Keratinocyte (primary cell): ENCODE measurements at regions not wholly inside any gene's neighbourhood (a gene's known extent, or its start where the extent isn't known, plus 50 kb on each side); places are given as distances from the start of the nearest gene placed in this dataset.

Experiments
- DNase-seq: peaks from one replicate; pipeline ENCODE4 v3.0.0-alpha.2; 2011; ENCODE audit warnings: low read depth, missing footprints, low spot score
- FAIRE-seq: peaks from 2 replicates; lab custom pipeline; 2011; peaks lifted over from hg19 to GRCh38; lab: Jason Lieb, UNC
- H2AFZ ChIP-seq: 2 replicates; pipeline ENCODE4 v1.6.0; 2012; ENCODE audit warnings: low read length, control low read depth, inconsistent platforms; ENCODE audit not compliant: control insufficient read depth
- H3K27ac ChIP-seq: 2 replicates; pipeline ENCODE4 v1.5.1; 2011; ENCODE audit warnings: low read length; ENCODE audit not compliant: control insufficient read depth, insufficient read depth
- H3K27me3 ChIP-seq: 3 replicates; pipeline ENCODE4 v1.6.0; 2011; ENCODE audit warnings: low read length; ENCODE audit not compliant: control insufficient read depth, insufficient read depth; ENCODE audit errors: extremely low read depth
- H3K36me3 ChIP-seq, 2 experiments: 2 replicates in 1 of 2; 3 replicates in 1 of 2; pipeline ENCODE4 v1.5.1; 2011; ENCODE audit warnings: low read length in 2 of 2, mild to moderate bottlenecking in 1 of 2; ENCODE audit not compliant: control insufficient read depth in 2 of 2, insufficient read depth in 2 of 2; ENCODE audit errors: extremely low read depth in 1 of 2
- H3K4me1 ChIP-seq: 3 replicates; pipeline ENCODE4 v1.5.1; 2011; ENCODE audit warnings: low read length; ENCODE audit not compliant: control insufficient read depth, insufficient read depth; ENCODE audit errors: extremely low read depth
- H3K4me2 ChIP-seq: 3 replicates; pipeline ENCODE4 v1.6.0; 2011; ENCODE audit warnings: low read depth, low read length; ENCODE audit not compliant: control insufficient read depth, insufficient read depth; ENCODE audit errors: extremely low read depth
- H3K4me3 ChIP-seq, 3 experiments: fragments of 200-600 bp in 1 of 3; sonication (generic) in 1 of 3; 2 replicates in 2 of 3; 3 replicates in 1 of 3; pipeline ENCODE4 v1.5.1; 2011 to 2016; ENCODE audit warnings: low read length in 3 of 3, mild to moderate bottlenecking in 3 of 3, control low read depth in 2 of 3, inconsistent platforms in 1 of 3, low read depth in 1 of 3, mixed read lengths in 1 of 3, mixed run types in 1 of 3, moderate library complexity in 1 of 3; ENCODE audit not compliant: control insufficient read depth in 2 of 3, insufficient read depth in 2 of 3; ENCODE audit errors: extremely low read depth in 1 of 3
- H3K79me2 ChIP-seq: 2 replicates; pipeline ENCODE4 v1.6.0; 2012; ENCODE audit warnings: low read length; ENCODE audit not compliant: control insufficient read depth, insufficient read depth
- H3K9ac ChIP-seq: 3 replicates; pipeline ENCODE4 v1.6.0; 2011; ENCODE audit warnings: low read length; ENCODE audit not compliant: control insufficient read depth, insufficient read depth; ENCODE audit errors: extremely low read depth
- H3K9me1 ChIP-seq: 3 replicates; pipeline ENCODE4 v1.6.0; 2011; ENCODE audit warnings: low read length; ENCODE audit not compliant: control insufficient read depth, insufficient read depth; ENCODE audit errors: extremely low read depth
- H3K9me3 ChIP-seq: 2 replicates; pipeline ENCODE4 v1.5.1; 2012; ENCODE audit warnings: low read depth, low read length; ENCODE audit not compliant: control insufficient read depth
- H4K20me1 ChIP-seq: 3 replicates; pipeline ENCODE4 v1.6.0; 2011; ENCODE audit warnings: low read length; ENCODE audit not compliant: control insufficient read depth, insufficient read depth; ENCODE audit errors: extremely low read depth
- EZH2 ChIP-seq: IDR thresholded peaks from one replicate; pipeline ENCODE4 v1.6.1; 2012; ENCODE audit warnings: inconsistent platforms, mild to moderate bottlenecking, low read length, moderate library complexity
- dilution Hi-C: fragments of 300-500 bp; cut with MboI; formaldehyde crosslinking; loops from one replicate; pipeline ENCODE4 v1.7.0; 2020; ENCODE audit warnings: low sequenced_read_pairs; ENCODE audit not compliant: extremely low pct_ligation_motif_present
- TF ChIP-seq, protein P1 (sequence below), 3 experiments: IDR thresholded peaks in 1 of 3; conservative IDR thresholded peaks in 1 of 3; optimal IDR thresholded peaks in 1 of 3; 2 replicates in 2 of 3; 3 replicates in 1 of 3; pipeline versions ENCODE3 to v1.5.1; 2011; ENCODE audit warnings: low read length in 3 of 3, mild to moderate bottlenecking in 3 of 3, moderate library complexity in 2 of 3, control low read depth in 1 of 3, inconsistent platforms in 1 of 3; ENCODE audit not compliant: insufficient read depth in 2 of 3; ENCODE audit errors: extremely low read depth in 1 of 3

DNA sequence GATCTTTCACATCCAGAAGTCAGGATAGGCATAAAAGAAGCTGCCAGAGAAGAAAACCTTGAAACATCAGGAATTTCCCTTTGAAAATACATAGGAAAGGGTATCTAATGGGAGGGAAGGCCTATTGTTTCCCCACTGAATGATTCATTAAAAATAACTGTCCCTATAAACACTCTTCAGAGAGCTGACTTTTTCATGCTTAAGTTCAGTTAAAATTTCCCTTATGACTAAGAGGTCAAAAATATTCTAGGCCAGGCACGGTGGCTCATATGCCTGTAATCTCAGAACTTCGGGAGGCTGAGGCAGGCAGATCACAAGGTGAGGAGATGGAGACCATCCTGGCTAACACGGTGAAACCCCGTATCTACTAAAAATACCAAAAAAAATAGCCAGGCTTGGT is 499.5 kb downstream of the ENC1 start:
- H3K27me3 ChIP-seq: no peaks in the 10 kb centered on the region
- H3K27ac ChIP-seq: no peak overlapping the region
- no peaks in the 10 kb centered on the region for H4K20me1 ChIP-seq
- no peak overlapping the region for H2AFZ ChIP-seq
- H3K79me2 ChIP-seq: no peaks in the 10 kb centered on the region
- FAIRE-seq (no peak), DNase-seq (no peak)
- no peak overlapping the region for H3K4me3 ChIP-seq
- H3K4me1 ChIP-seq: peaks cover 8% of the 10 kb centered on the region
- no peak overlapping the region for H3K9ac ChIP-seq
- no peaks in the 10 kb centered on the region for H3K36me3 ChIP-seq
- no peak overlapping the region for H3K4me2 ChIP-seq
- dilution Hi-C loops: no loop called here
- no peaks in the 10 kb centered on the region for H3K9me1 ChIP-seq
- H3K9me3 ChIP-seq: no peaks in the 10 kb centered on the region
- TF ChIP-seq EZH2: no peak
- TF ChIP-seq, protein P1, sequence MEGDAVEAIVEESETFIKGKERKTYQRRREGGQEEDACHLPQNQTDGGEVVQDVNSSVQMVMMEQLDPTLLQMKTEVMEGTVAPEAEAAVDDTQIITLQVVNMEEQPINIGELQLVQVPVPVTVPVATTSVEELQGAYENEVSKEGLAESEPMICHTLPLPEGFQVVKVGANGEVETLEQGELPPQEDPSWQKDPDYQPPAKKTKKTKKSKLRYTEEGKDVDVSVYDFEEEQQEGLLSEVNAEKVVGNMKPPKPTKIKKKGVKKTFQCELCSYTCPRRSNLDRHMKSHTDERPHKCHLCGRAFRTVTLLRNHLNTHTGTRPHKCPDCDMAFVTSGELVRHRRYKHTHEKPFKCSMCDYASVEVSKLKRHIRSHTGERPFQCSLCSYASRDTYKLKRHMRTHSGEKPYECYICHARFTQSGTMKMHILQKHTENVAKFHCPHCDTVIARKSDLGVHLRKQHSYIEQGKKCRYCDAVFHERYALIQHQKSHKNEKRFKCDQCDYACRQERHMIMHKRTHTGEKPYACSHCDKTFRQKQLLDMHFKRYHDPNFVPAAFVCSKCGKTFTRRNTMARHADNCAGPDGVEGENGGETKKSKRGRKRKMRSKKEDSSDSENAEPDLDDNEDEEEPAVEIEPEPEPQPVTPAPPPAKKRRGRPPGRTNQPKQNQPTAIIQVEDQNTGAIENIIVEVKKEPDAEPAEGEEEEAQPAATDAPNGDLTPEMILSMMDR (optimal IDR thresholded peaks at IDR 0.05 in 1 of 3, IDR thresholded peaks at IDR 0.05 in 1 of 3, conservative IDR thresholded peaks at IDR 0.05 in 1 of 3; ENCODE audit: extremely low read depth in 1 of 3, insufficient read depth in 2 of 3, low read length in 3 of 3): no peak

DNA sequence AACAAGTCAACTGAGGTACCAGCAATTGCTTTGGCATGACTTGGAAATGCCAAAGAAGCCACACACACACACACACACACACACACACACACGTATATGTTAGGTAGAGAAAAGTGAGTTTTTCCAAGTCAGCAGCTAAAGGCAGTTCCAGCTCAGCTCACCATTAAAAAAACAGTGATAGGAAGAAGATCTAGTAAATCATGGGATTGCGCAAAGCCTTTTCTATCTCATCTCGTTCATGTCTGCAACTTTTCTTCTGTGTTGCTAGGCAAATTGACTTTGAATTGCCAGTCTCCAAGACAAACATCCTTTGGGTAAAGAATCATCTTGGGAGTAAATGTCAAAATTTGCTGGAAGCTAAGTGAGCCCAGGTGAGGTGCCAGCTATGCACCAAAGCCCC is 500.1 kb downstream of the ENC1 start:
- TF ChIP-seq EZH2: no peak
- TF ChIP-seq, protein P1 (optimal IDR thresholded peaks at IDR 0.05 in 1 of 3, IDR thresholded peaks at IDR 0.05 in 1 of 3, conservative IDR thresholded peaks at IDR 0.05 in 1 of 3; ENCODE audit: extremely low read depth in 1 of 3, insufficient read depth in 2 of 3, low read length in 3 of 3): no peak
- Histone ChIP-seq H3K4me3 (no peak overlapping the region), H3K9ac (no peak overlapping the region), H3K9me1 (no peaks in the 10 kb centered on the region), H3K36me3 (no peaks in the 10 kb centered on the region), H3K4me1 (peaks cover 8% of the 10 kb centered on the region), H3K27me3 (no peaks in the 10 kb centered on the region), H3K9me3 (no peaks in the 10 kb centered on the region), H4K20me1 (no peaks in the 10 kb centered on the region), H3K79me2 (no peaks in the 10 kb centered on the region), H2AFZ (no peak overlapping the region), H3K4me2 (no peak overlapping the region), H3K27ac (no peak overlapping the region)
- dilution Hi-C loops: no loop called here
- no peak for DNase-seq
- FAIRE-seq: no peak
